ENCODE measurements at regions not wholly inside any gene's neighbourhood (a gene's known extent, or its start where the extent isn't known, plus 50 kb on each side); places are given as distances from the start of the nearest gene placed in this dataset.
"Not testable (repeated sequence)": the region's sequence is repeated elsewhere in the genome, so short reads cannot be mapped to it uniquely, and the experiment has no call there.

- Histone ChIP-seq H3K9me3 (ENCODE audit: control insufficient read depth, low read length) (no peaks in the 10 kb centered on the region), H3K9ac (ENCODE audit: extremely low read depth, low read length, poor library complexity, severe bottlenecking) (no peak overlapping the region), H3K27ac (ENCODE audit: low read depth, low read length) (no peak overlapping the region), H3K36me3 (ENCODE audit: control insufficient read depth, insufficient read depth, low read length) (no peaks in the 10 kb centered on the region), H3K27me3 (ENCODE audit: control insufficient read depth, insufficient read depth, low read length, poor library complexity, severe bottlenecking) (no peaks in the 10 kb centered on the region), H3K4me3 (ENCODE audit: low read length) (no peak overlapping the region), H3K4me1 (ENCODE audit: control insufficient read depth, insufficient read depth, low read length) (no peaks in the 10 kb centered on the region)
- H3K36me3 Mint-ChIP-seq (ENCODE audit: low read depth) = no peaks in the 10 kb centered on the region
- H3K9me3 Mint-ChIP-seq = peaks cover 19% of the 10 kb centered on the region
- 69 to 90% methylated on average over 2 to 4 of the region's 4 CpGs for WGBS, 2 experiments (ENCODE audit: insufficient coverage in 1 of 2, insufficient read length in 1 of 2)
- no peak overlapping the region for H3K27ac Mint-ChIP-seq
- peaks cover 7% of the 10 kb centered on the region for H3K4me1 Mint-ChIP-seq
- DNase-seq = no peak
- TF ChIP-seq, protein P1, sequence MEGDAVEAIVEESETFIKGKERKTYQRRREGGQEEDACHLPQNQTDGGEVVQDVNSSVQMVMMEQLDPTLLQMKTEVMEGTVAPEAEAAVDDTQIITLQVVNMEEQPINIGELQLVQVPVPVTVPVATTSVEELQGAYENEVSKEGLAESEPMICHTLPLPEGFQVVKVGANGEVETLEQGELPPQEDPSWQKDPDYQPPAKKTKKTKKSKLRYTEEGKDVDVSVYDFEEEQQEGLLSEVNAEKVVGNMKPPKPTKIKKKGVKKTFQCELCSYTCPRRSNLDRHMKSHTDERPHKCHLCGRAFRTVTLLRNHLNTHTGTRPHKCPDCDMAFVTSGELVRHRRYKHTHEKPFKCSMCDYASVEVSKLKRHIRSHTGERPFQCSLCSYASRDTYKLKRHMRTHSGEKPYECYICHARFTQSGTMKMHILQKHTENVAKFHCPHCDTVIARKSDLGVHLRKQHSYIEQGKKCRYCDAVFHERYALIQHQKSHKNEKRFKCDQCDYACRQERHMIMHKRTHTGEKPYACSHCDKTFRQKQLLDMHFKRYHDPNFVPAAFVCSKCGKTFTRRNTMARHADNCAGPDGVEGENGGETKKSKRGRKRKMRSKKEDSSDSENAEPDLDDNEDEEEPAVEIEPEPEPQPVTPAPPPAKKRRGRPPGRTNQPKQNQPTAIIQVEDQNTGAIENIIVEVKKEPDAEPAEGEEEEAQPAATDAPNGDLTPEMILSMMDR (conservative IDR thresholded peaks at IDR 0.05) = no peak
- H3K27me3 Mint-ChIP-seq (ENCODE audit: insufficient read depth) = no peaks in the 10 kb centered on the region
- H3K4me3 Mint-ChIP-seq = no peak overlapping the region
These were observed 566.7 kb upstream of the NECTIN3 start for GRCh38 chr3:110504901-110505300.

GRCh38 chr3:110506890-110507289 is 564.7 kb upstream of the NECTIN3 start:
- TF ChIP-seq, protein P1 (conservative IDR thresholded peaks at IDR 0.05) = no peak
- Mint-ChIP-seq H3K27me3 (ENCODE audit: insufficient read depth) (no peaks in the 10 kb centered on the region), H3K4me3 (no peak overlapping the region), H3K27ac (no peak overlapping the region), H3K4me1 (peaks cover 10% of the 10 kb centered on the region), H3K36me3 (ENCODE audit: low read depth) (no peaks in the 10 kb centered on the region), H3K9me3 (peaks cover 19% of the 10 kb centered on the region)
- Histone ChIP-seq H3K36me3 (ENCODE audit: control insufficient read depth, insufficient read depth, low read length) (no peaks in the 10 kb centered on the region), H3K4me3 (ENCODE audit: low read length) (no peak overlapping the region), H3K9ac (ENCODE audit: extremely low read depth, low read length, poor library complexity, severe bottlenecking) (no peak overlapping the region), H3K9me3 (ENCODE audit: control insufficient read depth, low read length) (no peaks in the 10 kb centered on the region), H3K4me1 (ENCODE audit: control insufficient read depth, insufficient read depth, low read length) (no peaks in the 10 kb centered on the region), H3K27ac (ENCODE audit: low read depth, low read length) (no peak overlapping the region), H3K27me3 (ENCODE audit: control insufficient read depth, insufficient read depth, low read length, poor library complexity, severe bottlenecking) (no peaks in the 10 kb centered on the region)
- DNase-seq = no peak
- 96 to 100% methylated on average over 2 to 4 of the region's 4 CpGs for WGBS, 2 experiments (ENCODE audit: insufficient coverage in 1 of 2, insufficient read length in 1 of 2)

- H3K27me3 ChIP-seq (ENCODE audit: control insufficient read depth, insufficient read depth, low read length, poor library complexity, severe bottlenecking); H3K27ac ChIP-seq (ENCODE audit: low read depth, low read length); H3K4me1 ChIP-seq (ENCODE audit: control insufficient read depth, insufficient read depth, low read length); H3K27me3 Mint-ChIP-seq (ENCODE audit: insufficient read depth); H3K4me3 ChIP-seq (ENCODE audit: low read length); DNase-seq; H3K36me3 Mint-ChIP-seq (ENCODE audit: low read depth); H3K36me3 ChIP-seq (ENCODE audit: control insufficient read depth, insufficient read depth, low read length); H3K9ac ChIP-seq (ENCODE audit: extremely low read depth, low read length, poor library complexity, severe bottlenecking); H3K9me3 ChIP-seq (ENCODE audit: control insufficient read depth, low read length); H3K27ac Mint-ChIP-seq; H3K4me3 Mint-ChIP-seq: not testable (repeated sequence)
- peaks cover 10% of the 10 kb centered on the region for H3K4me1 Mint-ChIP-seq
- peaks cover 19% of the 10 kb centered on the region for H3K9me3 Mint-ChIP-seq
These were observed 564.0 kb upstream of the NECTIN3 start for GRCh38 chr3:110507570-110507969.

DNA sequence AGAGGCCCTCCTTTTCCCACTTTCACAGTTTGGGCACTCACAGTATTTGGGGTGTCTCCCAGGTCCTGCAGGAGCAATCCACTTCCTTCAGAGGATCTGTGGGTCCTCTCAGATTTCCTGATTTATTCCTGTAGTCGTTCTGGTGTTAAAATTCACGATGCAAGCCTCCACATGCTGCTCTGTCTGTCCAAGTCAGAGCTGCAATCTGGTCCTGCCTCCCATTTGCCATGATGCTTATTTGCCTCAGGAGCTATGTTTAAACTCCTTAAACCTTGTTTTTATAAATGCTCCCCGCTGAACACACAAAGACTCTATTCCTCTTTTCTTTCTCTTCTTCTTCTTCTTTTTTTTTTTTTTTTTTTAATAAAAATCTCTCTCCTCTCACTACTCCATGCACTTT is 558.7 kb upstream of the NECTIN3 start:
- Mint-ChIP-seq H3K27me3 (ENCODE audit: insufficient read depth) (no peaks in the 10 kb centered on the region), H3K4me1 (peaks cover 11% of the 10 kb centered on the region), H3K4me3 (no peak overlapping the region), H3K9me3 (peaks cover 5% of the 10 kb centered on the region), H3K27ac (no peak overlapping the region), H3K36me3 (ENCODE audit: low read depth) (no peaks in the 10 kb centered on the region)
- Histone ChIP-seq H3K4me3 (ENCODE audit: low read length) (no peak overlapping the region), H3K27ac (ENCODE audit: low read depth, low read length) (no peak overlapping the region), H3K27me3 (ENCODE audit: control insufficient read depth, insufficient read depth, low read length, poor library complexity, severe bottlenecking) (no peaks in the 10 kb centered on the region), H3K36me3 (ENCODE audit: control insufficient read depth, insufficient read depth, low read length) (no peaks in the 10 kb centered on the region), H3K9me3 (ENCODE audit: control insufficient read depth, low read length) (no peaks in the 10 kb centered on the region), H3K9ac (ENCODE audit: extremely low read depth, low read length, poor library complexity, severe bottlenecking) (no peak overlapping the region), H3K4me1 (ENCODE audit: control insufficient read depth, insufficient read depth, low read length) (no peaks in the 10 kb centered on the region)
- TF ChIP-seq, protein P1 (conservative IDR thresholded peaks at IDR 0.05) = no peak
- 89 to 90% methylated on average over 2 to 3 of the region's 3 CpGs for WGBS, 2 experiments (ENCODE audit: insufficient coverage in 1 of 2, insufficient read length in 1 of 2)
- no peak for DNase-seq

Measured in endodermal cell (in vitro differentiated cells).